HEK293 (cell line): ENCODE measurements at regions not wholly inside any gene's neighbourhood (a gene's known extent, or its start where the extent isn't known, plus 50 kb on each side); places are given as distances from the start of the nearest gene placed in this dataset.

ENCODE experiments used
- CTCF ChIA-PET: fragments of 350-600 bp; formaldehyde crosslinking; extraction: SDS; loops from one replicate; lab custom pipeline; 2021; ENCODE audit warnings: antibody characterized with exemption; lab: Yijun Ruan, JAX
- POLR2A ChIA-PET: fragments of 300-600 bp; formaldehyde crosslinking; extraction: SDS; loops from one replicate; lab custom pipeline; 2020; ENCODE audit warnings: antibody characterized with exemption, inconsistent platforms; lab: Yijun Ruan, JAX
- H3K27ac ChIP-seq: fragments of 200-500 bp; sonication (Bioruptor generic); 2 replicates; pipeline ENCODE4 v1.5.1; 2014; ENCODE audit warnings: low read depth, low read length, control low read depth, inconsistent platforms; ENCODE audit errors: extremely low read depth
- H3K36me3 ChIP-seq, 2 experiments: fragments of 200-500 bp in 1 of 2; sonication (Bioruptor generic) in 1 of 2; 1 replicate in 1 of 2; 2 replicates in 1 of 2; pipeline ENCODE4 v1.5.1; 2014 to 2017; ENCODE audit warnings: inconsistent platforms in 2 of 2, low read length in 2 of 2; ENCODE audit not compliant: control insufficient read depth in 2 of 2, insufficient read depth in 1 of 2
- H3K4me1 ChIP-seq: fragments of 200-500 bp; sonication (Bioruptor generic); 2 replicates; pipeline ENCODE4 v1.5.1; 2014; ENCODE audit warnings: mild to moderate bottlenecking, low read length, inconsistent platforms; ENCODE audit not compliant: control insufficient read depth, insufficient read depth
- H3K4me3 ChIP-seq: 2 replicates; pipeline ENCODE4 v1.5.1; 2011; ENCODE audit warnings: low read depth, mild to moderate bottlenecking, control low read depth, low read length, moderate library complexity
- H3K9me3 ChIP-seq: fragments of 200-500 bp; sonication (Bioruptor generic); 2 replicates; pipeline ENCODE4 v1.5.1; 2014; ENCODE audit warnings: low read depth, low read length, inconsistent platforms; ENCODE audit not compliant: control insufficient read depth, insufficient read depth
- FEZF1 ChIP-seq: fragments of 450-650 bp; formaldehyde crosslinking; IDR thresholded peaks from 2 replicates; pipeline ENCODE4 v1.5.1; 2016; ENCODE audit warnings: missing biosample characterization, missing genetic modification characterization
- INSM2 ChIP-seq: fragments of 450-650 bp; formaldehyde crosslinking; IDR thresholded peaks from 2 replicates; pipeline ENCODE4 v1.5.1; 2016; ENCODE audit warnings: missing biosample characterization, missing genetic modification characterization
- MEIS1 ChIP-seq: sonication (generic); formaldehyde crosslinking; IDR thresholded peaks from 2 replicates; pipeline ENCODE4 v1.8.1; 2022; ENCODE audit warnings: missing genetic modification reagents, mild to moderate bottlenecking, borderline replicate concordance
- RBAK ChIP-seq: fragments of 450-650 bp; formaldehyde crosslinking; IDR thresholded peaks from 2 replicates; pipeline ENCODE4 v1.5.1; 2016; ENCODE audit warnings: missing biosample characterization, missing genetic modification characterization
- SETDB1 ChIP-seq: IDR thresholded peaks from one replicate; pipeline ENCODE4 v1.6.1; 2017; ENCODE audit warnings: mild to moderate bottlenecking, low read length, moderate library complexity, mixed read lengths; ENCODE audit not compliant: insufficient read length
- SP2 ChIP-seq: fragments of 450-650 bp; formaldehyde crosslinking; IDR thresholded peaks from 2 replicates; pipeline ENCODE4 v1.5.1; 2016; ENCODE audit warnings: missing biosample characterization, missing genetic modification characterization
- TSHZ1 ChIP-seq: fragments of 450-650 bp; formaldehyde crosslinking; IDR thresholded peaks from 2 replicates; pipeline ENCODE4 v1.5.1; 2016; ENCODE audit warnings: missing biosample characterization, missing genetic modification characterization, borderline replicate concordance
- ZBTB17 ChIP-seq: fragments of 450-650 bp; formaldehyde crosslinking; IDR thresholded peaks from 2 replicates; pipeline ENCODE4 v1.5.1; 2016; ENCODE audit warnings: missing biosample characterization, missing genetic modification characterization
- ZBTB48 ChIP-seq: fragments of 450-650 bp; formaldehyde crosslinking; IDR thresholded peaks from 2 replicates; pipeline ENCODE4 v1.5.1; 2016; ENCODE audit warnings: missing biosample characterization, missing genetic modification characterization
- ZNF174 ChIP-seq: fragments of 450-650 bp; formaldehyde crosslinking; IDR thresholded peaks from 2 replicates; pipeline ENCODE4 v1.5.0; 2017; ENCODE audit warnings: missing biosample characterization, mild to moderate bottlenecking, missing genetic modification characterization
- ZNF202 ChIP-seq: fragments of 450-650 bp; formaldehyde crosslinking; IDR thresholded peaks from 2 replicates; pipeline ENCODE4 v1.5.1; 2016; ENCODE audit warnings: missing biosample characterization, missing genetic modification characterization, borderline replicate concordance
- ZNF302 ChIP-seq: fragments of 450-650 bp; formaldehyde crosslinking; IDR thresholded peaks from 2 replicates; pipeline ENCODE4 v1.5.1; 2016; ENCODE audit warnings: missing biosample characterization, missing genetic modification characterization, low read depth
- ZNF335 ChIP-seq: fragments of 450-650 bp; formaldehyde crosslinking; conservative IDR thresholded peaks from 2 replicates; pipeline ENCODE4 v1.5.1; 2016; ENCODE audit warnings: missing biosample characterization, missing genetic modification characterization
- ZNF514 ChIP-seq: fragments of 450-650 bp; formaldehyde crosslinking; IDR thresholded peaks from 2 replicates; pipeline ENCODE4 v1.5.1; 2016; ENCODE audit warnings: missing biosample characterization, missing genetic modification characterization
- ZNF621 ChIP-seq: fragments of 450-650 bp; formaldehyde crosslinking; IDR thresholded peaks from 2 replicates; pipeline ENCODE4 v1.5.1; 2017; ENCODE audit warnings: missing biosample characterization, missing genetic modification characterization
- ZNF791 ChIP-seq: fragments of 450-650 bp; formaldehyde crosslinking; IDR thresholded peaks from 2 replicates; pipeline ENCODE4 v1.5.1; 2016; ENCODE audit warnings: missing biosample characterization, missing genetic modification characterization
- ZNF792 ChIP-seq: fragments of 450-650 bp; formaldehyde crosslinking; IDR thresholded peaks from 2 replicates; pipeline ENCODE4 v1.5.1; 2016; ENCODE audit warnings: missing biosample characterization, missing genetic modification characterization
- TF ChIP-seq, protein P1 (sequence below): fragments of 450-650 bp; formaldehyde crosslinking; IDR thresholded peaks from 2 replicates; pipeline ENCODE4 v1.5.1; 2016; ENCODE audit warnings: missing biosample characterization, missing genetic modification characterization
- TF ChIP-seq, protein P2 (sequence below): fragments of 450-650 bp; formaldehyde crosslinking; IDR thresholded peaks from 2 replicates; pipeline ENCODE4 v1.5.1; 2016; ENCODE audit warnings: missing biosample characterization, missing genetic modification characterization
- TF ChIP-seq, protein P3 (sequence below): fragments of 450-650 bp; formaldehyde crosslinking; conservative IDR thresholded peaks from 2 replicates; pipeline ENCODE4 v1.5.1; 2016; ENCODE audit warnings: low read depth, missing biosample characterization, missing genetic modification characterization

DNA sequence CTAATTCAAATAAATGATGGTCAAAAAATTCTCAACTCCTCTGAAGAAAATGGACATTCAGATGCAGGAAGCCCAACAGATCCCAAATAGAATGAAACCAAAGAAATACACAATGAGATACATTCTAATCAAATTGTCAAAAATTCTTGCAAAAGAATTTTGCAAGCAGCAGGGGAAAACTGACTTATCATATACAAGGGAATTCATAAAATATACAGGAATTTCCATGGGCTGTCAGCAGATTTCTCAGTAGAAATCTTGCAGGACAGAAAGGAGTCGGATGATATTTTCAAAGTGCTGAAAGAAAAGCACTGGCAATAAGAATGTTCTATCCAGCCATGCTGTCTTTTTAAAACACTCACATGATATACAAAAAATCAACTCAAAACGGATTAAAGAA is 194.6 kb upstream of the ZC3H12C start:
- Histone ChIP-seq H3K9me3 (no peaks in the 10 kb centered on the region), H3K4me1 (no peaks in the 10 kb centered on the region), H3K36me3 (no peaks in the 10 kb centered on the region), H3K4me3 (no peak overlapping the region), H3K27ac (no peak overlapping the region)
- POLR2A ChIA-PET, result no interaction called here
- CTCF ChIA-PET, result no interaction called here
- TF ChIP-seq FEZF1 (tag by site-specific recombination) (no peak), ZBTB17 (tag by site-specific recombination) (no peak), ZNF791 (peak; percentile 82), ZNF302 (tag by site-specific recombination) (no peak), ZNF514 (tag by site-specific recombination) (no peak), ZBTB48 (no peak), ZNF621 (tag by site-specific recombination) (no peak), SETDB1 (peak; percentile 52), ZNF792 (tag by site-specific recombination) (no peak)

DNA sequence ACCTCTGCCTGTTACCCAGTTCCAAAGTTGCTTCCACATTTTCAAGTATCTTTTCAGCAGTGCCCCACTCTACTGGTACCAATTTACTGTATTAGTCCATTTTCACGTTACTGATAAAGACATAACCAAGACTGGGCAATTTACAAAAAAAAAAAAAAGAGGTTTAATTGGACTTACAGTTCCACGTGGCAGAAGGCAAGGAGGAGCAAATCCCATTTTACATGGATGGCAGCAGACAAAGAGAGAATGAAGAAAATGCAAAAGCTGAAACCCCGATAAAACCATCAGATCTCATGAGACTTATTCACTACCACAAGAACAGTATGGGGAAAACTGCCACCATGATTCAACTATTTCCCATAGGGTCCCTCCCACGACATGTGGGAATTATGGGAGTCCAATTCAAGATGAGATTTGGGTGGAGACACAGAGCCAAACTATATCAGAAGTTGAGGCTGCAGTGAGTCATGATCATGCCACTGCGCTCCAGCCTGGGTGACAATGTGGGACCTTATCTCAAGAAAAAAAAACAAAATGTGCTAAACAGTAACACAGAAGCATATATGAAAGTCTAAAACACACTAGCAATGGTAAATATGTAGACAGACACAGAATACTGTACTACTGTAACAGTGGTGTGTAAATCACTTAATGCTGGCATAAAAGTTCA is 190.3 kb upstream of the ZC3H12C start:
- Histone ChIP-seq H3K36me3 (no peaks in the 10 kb centered on the region), H3K27ac (no peak overlapping the region), H3K4me3 (no peak overlapping the region), H3K9me3 (no peaks in the 10 kb centered on the region), H3K4me1 (no peaks in the 10 kb centered on the region)
- ChIA-PET CTCF (no interaction called here), POLR2A (interaction anchor here (0.7 kb wide), 1 partner anchor 570 kb away, joined by 3 read pairs; no protein-coding TSS in a partner anchor)
- TF ChIP-seq MEIS1 (no peak), INSM2 (tag by site-specific recombination) (no peak), ZNF335 (no peak), RBAK (tag by site-specific recombination) (no peak), TSHZ1 (no peak), ZNF174 (no peak), SP2 (no peak), ZNF202 (tag by site-specific recombination) (no peak)
- TF ChIP-seq, protein P1, sequence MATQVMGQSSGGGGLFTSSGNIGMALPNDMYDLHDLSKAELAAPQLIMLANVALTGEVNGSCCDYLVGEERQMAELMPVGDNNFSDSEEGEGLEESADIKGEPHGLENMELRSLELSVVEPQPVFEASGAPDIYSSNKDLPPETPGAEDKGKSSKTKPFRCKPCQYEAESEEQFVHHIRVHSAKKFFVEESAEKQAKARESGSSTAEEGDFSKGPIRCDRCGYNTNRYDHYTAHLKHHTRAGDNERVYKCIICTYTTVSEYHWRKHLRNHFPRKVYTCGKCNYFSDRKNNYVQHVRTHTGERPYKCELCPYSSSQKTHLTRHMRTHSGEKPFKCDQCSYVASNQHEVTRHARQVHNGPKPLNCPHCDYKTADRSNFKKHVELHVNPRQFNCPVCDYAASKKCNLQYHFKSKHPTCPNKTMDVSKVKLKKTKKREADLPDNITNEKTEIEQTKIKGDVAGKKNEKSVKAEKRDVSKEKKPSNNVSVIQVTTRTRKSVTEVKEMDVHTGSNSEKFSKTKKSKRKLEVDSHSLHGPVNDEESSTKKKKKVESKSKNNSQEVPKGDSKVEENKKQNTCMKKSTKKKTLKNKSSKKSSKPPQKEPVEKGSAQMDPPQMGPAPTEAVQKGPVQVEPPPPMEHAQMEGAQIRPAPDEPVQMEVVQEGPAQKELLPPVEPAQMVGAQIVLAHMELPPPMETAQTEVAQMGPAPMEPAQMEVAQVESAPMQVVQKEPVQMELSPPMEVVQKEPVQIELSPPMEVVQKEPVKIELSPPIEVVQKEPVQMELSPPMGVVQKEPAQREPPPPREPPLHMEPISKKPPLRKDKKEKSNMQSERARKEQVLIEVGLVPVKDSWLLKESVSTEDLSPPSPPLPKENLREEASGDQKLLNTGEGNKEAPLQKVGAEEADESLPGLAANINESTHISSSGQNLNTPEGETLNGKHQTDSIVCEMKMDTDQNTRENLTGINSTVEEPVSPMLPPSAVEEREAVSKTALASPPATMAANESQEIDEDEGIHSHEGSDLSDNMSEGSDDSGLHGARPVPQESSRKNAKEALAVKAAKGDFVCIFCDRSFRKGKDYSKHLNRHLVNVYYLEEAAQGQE (tag by site-specific recombination), result no peak
- TF ChIP-seq, protein P2, sequence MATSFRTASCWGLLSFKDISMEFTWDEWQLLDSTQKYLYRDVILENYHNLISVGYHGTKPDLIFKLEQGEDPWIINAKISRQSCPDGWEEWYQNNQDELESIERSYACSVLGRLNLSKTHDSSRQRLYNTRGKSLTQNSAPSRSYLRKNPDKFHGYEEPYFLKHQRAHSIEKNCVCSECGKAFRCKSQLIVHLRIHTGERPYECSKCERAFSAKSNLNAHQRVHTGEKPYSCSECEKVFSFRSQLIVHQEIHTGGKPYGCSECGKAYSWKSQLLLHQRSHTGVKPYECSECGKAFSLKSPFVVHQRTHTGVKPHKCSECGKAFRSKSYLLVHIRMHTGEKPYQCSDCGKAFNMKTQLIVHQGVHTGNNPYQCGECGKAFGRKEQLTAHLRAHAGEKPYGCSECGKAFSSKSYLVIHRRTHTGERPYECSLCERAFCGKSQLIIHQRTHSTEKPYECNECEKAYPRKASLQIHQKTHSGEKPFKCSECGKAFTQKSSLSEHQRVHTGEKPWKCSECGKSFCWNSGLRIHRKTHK (tag by site-specific recombination), result no peak
- TF ChIP-seq, protein P3, sequence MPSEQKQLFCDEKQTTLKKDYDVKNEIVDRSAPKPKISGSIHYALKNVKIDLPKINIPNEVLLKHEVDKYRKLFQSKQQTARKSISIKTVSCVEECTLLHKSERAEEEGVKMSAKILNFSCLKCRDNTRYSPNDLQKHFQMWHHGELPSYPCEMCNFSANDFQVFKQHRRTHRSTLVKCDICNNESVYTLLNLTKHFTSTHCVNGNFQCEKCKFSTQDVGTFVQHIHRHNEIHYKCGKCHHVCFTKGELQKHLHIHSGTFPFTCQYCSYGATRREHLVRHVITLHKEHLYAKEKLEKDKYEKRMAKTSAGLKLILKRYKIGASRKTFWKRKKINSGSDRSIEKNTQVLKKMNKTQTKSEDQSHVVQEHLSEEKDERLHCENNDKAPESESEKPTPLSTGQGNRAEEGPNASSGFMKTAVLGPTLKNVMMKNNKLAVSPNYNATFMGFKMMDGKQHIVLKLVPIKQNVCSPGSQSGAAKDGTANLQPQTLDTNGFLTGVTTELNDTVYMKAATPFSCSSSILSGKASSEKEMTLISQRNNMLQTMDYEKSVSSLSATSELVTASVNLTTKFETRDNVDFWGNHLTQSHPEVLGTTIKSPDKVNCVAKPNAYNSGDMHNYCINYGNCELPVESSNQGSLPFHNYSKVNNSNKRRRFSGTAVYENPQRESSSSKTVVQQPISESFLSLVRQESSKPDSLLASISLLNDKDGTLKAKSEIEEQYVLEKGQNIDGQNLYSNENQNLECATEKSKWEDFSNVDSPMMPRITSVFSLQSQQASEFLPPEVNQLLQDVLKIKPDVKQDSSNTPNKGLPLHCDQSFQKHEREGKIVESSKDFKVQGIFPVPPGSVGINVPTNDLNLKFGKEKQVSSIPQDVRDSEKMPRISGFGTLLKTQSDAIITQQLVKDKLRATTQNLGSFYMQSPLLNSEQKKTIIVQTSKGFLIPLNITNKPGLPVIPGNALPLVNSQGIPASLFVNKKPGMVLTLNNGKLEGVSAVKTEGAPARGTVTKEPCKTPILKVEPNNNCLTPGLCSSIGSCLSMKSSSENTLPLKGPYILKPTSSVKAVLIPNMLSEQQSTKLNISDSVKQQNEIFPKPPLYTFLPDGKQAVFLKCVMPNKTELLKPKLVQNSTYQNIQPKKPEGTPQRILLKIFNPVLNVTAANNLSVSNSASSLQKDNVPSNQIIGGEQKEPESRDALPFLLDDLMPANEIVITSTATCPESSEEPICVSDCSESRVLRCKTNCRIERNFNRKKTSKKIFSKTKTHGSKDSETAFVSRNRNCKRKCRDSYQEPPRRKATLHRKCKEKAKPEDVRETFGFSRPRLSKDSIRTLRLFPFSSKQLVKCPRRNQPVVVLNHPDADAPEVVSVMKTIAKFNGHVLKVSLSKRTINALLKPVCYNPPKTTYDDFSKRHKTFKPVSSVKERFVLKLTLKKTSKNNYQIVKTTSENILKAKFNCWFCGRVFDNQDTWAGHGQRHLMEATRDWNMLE (tag by site-specific recombination), result no peak
